Smooth muscle cell (in vitro differentiated cells): ENCODE measurements at regions not wholly inside any gene's neighbourhood (a gene's known extent, or its start where the extent isn't known, plus 50 kb on each side); places are given as distances from the start of the nearest gene placed in this dataset.

ENCODE experiments used
- DNase-seq: peaks from one replicate; lab custom pipeline; 2025; ENCODE audit not compliant: unreplicated experiment; lab: John Stamatoyannopoulos, UW
- H2AFZ ChIP-seq: fragments of 200-600 bp; sonication (generic); 2 replicates; pipeline ENCODE4 v1.6.0; 2016; ENCODE audit warnings: antibody characterized with exemption, low read depth, mild to moderate bottlenecking
- H3F3A ChIP-seq: fragments of 200-600 bp; sonication (generic); 2 replicates; pipeline ENCODE4 v1.6.0; 2017; ENCODE audit warnings: antibody characterized with exemption, low read depth
- H3K27ac ChIP-seq: fragments of 200-600 bp; sonication (generic); 2 replicates; pipeline ENCODE4 v1.5.1; 2016; ENCODE audit warnings: low read depth, mild to moderate bottlenecking
- H3K27me3 ChIP-seq: fragments of 200-600 bp; sonication (generic); 2 replicates; pipeline ENCODE4 v1.6.1; 2016; ENCODE audit warnings: low read depth, mild to moderate bottlenecking
- H3K36me3 ChIP-seq: fragments of 200-600 bp; sonication (generic); 2 replicates; pipeline ENCODE4 v1.5.1; 2016; ENCODE audit warnings: low read depth
- H3K4me1 ChIP-seq: fragments of 200-600 bp; sonication (generic); 2 replicates; pipeline ENCODE4 v1.5.1; 2016; ENCODE audit warnings: low read depth
- H3K4me2 ChIP-seq: fragments of 200-600 bp; sonication (generic); 2 replicates; pipeline ENCODE4 v1.6.0; 2016; ENCODE audit warnings: mild to moderate bottlenecking
- H3K4me3 ChIP-seq: fragments of 200-600 bp; sonication (generic); 2 replicates; pipeline ENCODE4 v1.5.1; 2016; ENCODE audit warnings: mild to moderate bottlenecking
- H3K79me2 ChIP-seq: fragments of 200-600 bp; sonication (generic); 2 replicates; pipeline ENCODE4 v1.6.0; 2016; ENCODE audit warnings: low read depth, mild to moderate bottlenecking
- H3K9ac ChIP-seq: fragments of 200-600 bp; sonication (generic); 2 replicates; pipeline ENCODE4 v1.6.0; 2016; ENCODE audit warnings: low read depth
- H3K9me3 ChIP-seq: fragments of 200-600 bp; sonication (generic); replicated peaks from 2 replicates; pipeline ENCODE4 v1.5.1; 2016; ENCODE audit warnings: low read depth
- H4K20me1 ChIP-seq: fragments of 200-600 bp; sonication (generic); 2 replicates; pipeline ENCODE4 v1.6.0; 2016; ENCODE audit warnings: low read depth
- CTCF ChIP-seq: fragments of 200-600 bp; sonication (generic); IDR thresholded peaks from 2 replicates; pipeline ENCODE4 v1.5.1; 2017; ENCODE audit warnings: borderline replicate concordance, mild to moderate bottlenecking, antibody characterized with exemption; ENCODE audit not compliant: insufficient read depth, poor library complexity, severe bottlenecking
- WGBS: methylation state at CpG from one replicate; pipeline ENCODE4 v1.1.7; 2016; ENCODE audit warnings: low lambda C conversion rate; 5-methylcytosine and 5-hydroxymethylcytosine counted together

GRCh38 chr13:89704040-89704439, 1643.4 kb upstream of the MIR17HG start:
- H3F3A ChIP-seq, result no peaks in the 10 kb centered on the region
- TF ChIP-seq CTCF, result no peak
- no peak overlapping the region for H3K27ac ChIP-seq
- no peaks in the 10 kb centered on the region for H3K4me1 ChIP-seq
- no peak overlapping the region for H3K4me3 ChIP-seq
- no peak for DNase-seq
- H3K4me2 ChIP-seq, result no peak overlapping the region
- no peaks in the 10 kb centered on the region for H3K36me3 ChIP-seq
- H3K27me3 ChIP-seq, result no peaks in the 10 kb centered on the region
- H3K9ac ChIP-seq, result no peak overlapping the region
- no peaks in the 10 kb centered on the region for H4K20me1 ChIP-seq
- H2AFZ ChIP-seq, result no peak overlapping the region
- H3K9me3 ChIP-seq, result no peaks in the 10 kb centered on the region
- H3K79me2 ChIP-seq, result no peaks in the 10 kb centered on the region

- H3K4me1 ChIP-seq, result no peaks in the 10 kb centered on the region
- no peak overlapping the region for H2AFZ ChIP-seq
- no peak for TF ChIP-seq CTCF
- no peak overlapping the region for H3K9ac ChIP-seq
- WGBS, result 90% methylated on average over 6 of the region's 6 CpGs
- no peaks in the 10 kb centered on the region for H4K20me1 ChIP-seq
- H3K9me3 ChIP-seq, result no peaks in the 10 kb centered on the region
- no peak for DNase-seq
- H3K79me2 ChIP-seq, result no peaks in the 10 kb centered on the region
- no peaks in the 10 kb centered on the region for H3K36me3 ChIP-seq
- no peak overlapping the region for H3K27ac ChIP-seq
- no peak overlapping the region for H3K4me3 ChIP-seq
- H3K27me3 ChIP-seq, result no peaks in the 10 kb centered on the region
- H3F3A ChIP-seq, result no peaks in the 10 kb centered on the region
- no peak overlapping the region for H3K4me2 ChIP-seq
Observed at GRCh38 chr13:89708013-89708412, 1639.5 kb upstream of the MIR17HG start.

GRCh38 chr13:89721216-89721615, 1626.3 kb upstream of the MIR17HG start:
- H3K79me2 ChIP-seq, result no peaks in the 10 kb centered on the region
- 78% methylated on average over 4 of the region's 4 CpGs for WGBS
- H2AFZ ChIP-seq, result no peak overlapping the region
- H3K4me3 ChIP-seq, result no peak overlapping the region
- DNase-seq, result no peak
- no peak overlapping the region for H3K4me2 ChIP-seq
- no peak overlapping the region for H3K27ac ChIP-seq
- no peaks in the 10 kb centered on the region for H3K4me1 ChIP-seq
- no peaks in the 10 kb centered on the region for H4K20me1 ChIP-seq
- H3K36me3 ChIP-seq, result no peaks in the 10 kb centered on the region
- TF ChIP-seq CTCF, result no peak
- H3K27me3 ChIP-seq, result no peaks in the 10 kb centered on the region
- H3K9ac ChIP-seq, result no peak overlapping the region
- H3K9me3 ChIP-seq, result no peaks in the 10 kb centered on the region
- no peaks in the 10 kb centered on the region for H3F3A ChIP-seq

- no peak overlapping the region for H2AFZ ChIP-seq
- H3K27me3 ChIP-seq, result no peaks in the 10 kb centered on the region
- H3K36me3 ChIP-seq, result no peaks in the 10 kb centered on the region
- no peak for TF ChIP-seq CTCF
- no peak overlapping the region for H3K4me3 ChIP-seq
- no peaks in the 10 kb centered on the region for H3K4me1 ChIP-seq
- no peaks in the 10 kb centered on the region for H3K79me2 ChIP-seq
- no peaks in the 10 kb centered on the region for H4K20me1 ChIP-seq
- WGBS, result 65% methylated on average over 2 of the region's 2 CpGs
- no peak overlapping the region for H3K9ac ChIP-seq
- DNase-seq, result no peak
- no peaks in the 10 kb centered on the region for H3F3A ChIP-seq
- H3K27ac ChIP-seq, result no peak overlapping the region
- no peak overlapping the region for H3K4me2 ChIP-seq
- no peaks in the 10 kb centered on the region for H3K9me3 ChIP-seq
Observed at GRCh38 chr13:89726690-89727435, 1620.6 kb upstream of the MIR17HG start.
